Lung (tissue), 11 donors: ENCODE measurements at regions not wholly inside any gene's neighbourhood (a gene's known extent, or its start where the extent isn't known, plus 50 kb on each side); places are given as distances from the start of the nearest gene placed in this dataset.
A peak's percentile ranks its signal among the peaks of the same experiment; 100 is the strongest.

Source experiments
- ATAC-seq: fragments of 200-7000 bp; cut with Tn5 transposase; one replicate; pipeline ENCODE4 v1.9.1; 2020; ENCODE audit warnings: moderate number of reproducible peaks; ENCODE audit not compliant: insufficient read depth, low FRiP score
- DNase-seq, 3 donors: peaks; one replicate each; pipeline ENCODE4 v3.0.0-alpha.2; 2013 to 2017
- H3K27ac ChIP-seq, 2 donors: one replicate each; pipeline ENCODE4 v1.5.1; 2013; ENCODE audit warnings: mild to moderate bottlenecking in 2 of 2, moderate library complexity in 2 of 2, control low read depth in 1 of 2, inconsistent platforms in 1 of 2, low read depth in 1 of 2, low read length in 1 of 2
- H3K27me3 ChIP-seq, 3 donors: one replicate each; pipeline ENCODE4 v1.5.1; 2013; ENCODE audit warnings: low read length in 2 of 3; ENCODE audit not compliant: control insufficient read depth in 3 of 3, insufficient read depth in 3 of 3
- H3K36me3 ChIP-seq, 4 donors: one replicate each; pipeline ENCODE4 v1.5.1; 2013; ENCODE audit warnings: low read length in 4 of 4, mild to moderate bottlenecking in 1 of 4, moderate library complexity in 1 of 4; ENCODE audit not compliant: control insufficient read depth in 4 of 4, insufficient read depth in 4 of 4
- H3K4me1 ChIP-seq, 5 donors: one replicate each; pipeline ENCODE4 v1.5.1; 2013; ENCODE audit warnings: low read length in 5 of 5, mild to moderate bottlenecking in 2 of 5, moderate library complexity in 1 of 5; ENCODE audit not compliant: control insufficient read depth in 5 of 5, insufficient read depth in 5 of 5
- H3K4me3 ChIP-seq: one replicate; pipeline ENCODE4 v1.5.1; 2013; ENCODE audit warnings: mild to moderate bottlenecking, control low read depth, moderate library complexity
- H3K9ac ChIP-seq, 2 donors: one replicate each; pipeline ENCODE4 v1.5.1; 2013; ENCODE audit warnings: low read length in 2 of 2, control low read depth in 1 of 2; ENCODE audit not compliant: insufficient read depth in 1 of 2
- H3K9me3 ChIP-seq, 4 donors: one replicate each; pipeline ENCODE4 v1.5.1; 2013; ENCODE audit warnings: low read length in 3 of 4, mild to moderate bottlenecking in 1 of 4, moderate library complexity in 1 of 4; ENCODE audit not compliant: control insufficient read depth in 4 of 4, insufficient read depth in 3 of 4
- CTCF ChIP-seq: IDR thresholded peaks from 2 replicates; pipeline ENCODE4 v1.5.1; 2012; ENCODE audit warnings: mild to moderate bottlenecking; ENCODE audit errors: control extremely low read depth, extremely low read depth
- WGBS, 2 donors: extraction: QIAGEN DNeasy Blood & Tissue Kit; methylation state at CpG; one replicate each; pipeline ENCODE4 v1.1.7; 2013; 5-methylcytosine and 5-hydroxymethylcytosine counted together
- donor health status: control.
- donor health status: control.
- donor health status: Bipolar disorder and iron deficiency.
- donor health status: healthy.
- donor health status: DM: yes; HTN: yes; CAD: no.

- Histone ChIP-seq H3K27ac (no peak overlapping the region), H3K27me3 (peaks cover 0 to 92% (median 83%) of the 10 kb centered on the region in 3 donors), H3K9ac (no peak overlapping the region), H3K36me3 (no peaks in the 10 kb centered on the region), H3K4me1 (peaks cover 0 to 46% (median 6%) of the 10 kb centered on the region in 5 donors), H3K4me3 (no peak overlapping the region), H3K9me3 (peaks cover 0 to 6% (median 0%) of the 10 kb centered on the region in 4 donors)
- no peak for TF ChIP-seq CTCF
- DNase-seq, result peak; percentile 43 to 66 (median 47)
- no peak for ATAC-seq
- whole genome bisulfite sequencing, 2 donors, result 5% methylated on average over 21 to 22 of the region's 22 CpGs
Observed at GRCh38 chr5:50967563-50968355, 301.3 kb downstream of the PARP8 start.

- ATAC-seq (no peak), DNase-seq (peak in 2 of 3 donors; percentile 23 to 39)
- H3K9me3 ChIP-seq, result peaks cover 0 to 6% (median 0%) of the 10 kb centered on the region in 4 donors
- WGBS, 2 donors, result 10 to 12% methylated on average over 23 of the region's 23 CpGs
- H3K4me1 ChIP-seq, result peaks cover 0 to 41% (median 6%) of the 10 kb centered on the region in 5 donors
- H3K36me3 ChIP-seq, result no peaks in the 10 kb centered on the region
- no peak for TF ChIP-seq CTCF
- H3K27me3 ChIP-seq, result peaks cover 0 to 96% (median 78%) of the 10 kb centered on the region in 3 donors
- no peak overlapping the region for H3K9ac ChIP-seq
- no peak overlapping the region for H3K4me3 ChIP-seq
- no peak overlapping the region for H3K27ac ChIP-seq
Observed at GRCh38 chr5:50968356-50969149, 302.1 kb downstream of the PARP8 start.

GRCh38 chr5:50969151-50970031, 303.0 kb downstream of the PARP8 start:
- Histone ChIP-seq H3K9me3 (peaks cover 0 to 6% (median 0%) of the 10 kb centered on the region in 4 donors), H3K9ac (no peak overlapping the region), H3K27ac (no peak overlapping the region), H3K4me1 (peaks cover 0 to 35% (median 6%) of the 10 kb centered on the region in 5 donors), H3K27me3 (peaks cover 0 to 91% (median 72%) of the 10 kb centered on the region in 3 donors), H3K4me3 (peak overlapping the region; percentile 18), H3K36me3 (no peaks in the 10 kb centered on the region)
- peak; percentile 31 to 49 (median 39) for DNase-seq
- WGBS, 2 donors, result 4 to 6% methylated on average over 54 to 60 of the region's 60 CpGs
- ATAC-seq, result no peak
- no peak for TF ChIP-seq CTCF
